Urothelium cell line (cell line): ENCODE measurements at regions not wholly inside any gene's neighbourhood (a gene's known extent, or its start where the extent isn't known, plus 50 kb on each side); places are given as distances from the start of the nearest gene placed in this dataset.

Experiments
- DNase-seq: peaks from one replicate; pipeline ENCODE4 v3.0.0; 2011; ENCODE audit warnings: low spot score, mixed read lengths
- FAIRE-seq: peaks from 2 replicates; lab custom pipeline; 2011; peaks lifted over from hg19 to GRCh38; lab: Jason Lieb, UNC

GRCh38 chr15:85974742-85975141, 104.9 kb upstream of the AGBL1 start:
- FAIRE-seq (no peak), DNase-seq (no peak)

GRCh38 chr15:85976102-85976501, 103.6 kb upstream of the AGBL1 start:
- DNase-seq (no peak), FAIRE-seq (no peak)

- DNase-seq = peak; percentile 44
These were observed 102.7 kb upstream of the AGBL1 start for GRCh38 chr15:85976986-85977385.

GRCh38 chr15:85977586-85977985, 102.1 kb upstream of the AGBL1 start:
- DNase-seq (no peak), FAIRE-seq (no peak)

More at GRCh38 chr15:85976986-85977385, 102.7 kb upstream of the AGBL1 start:
- no peak for FAIRE-seq

GRCh38 chr15:85979929-85980328, 99.7 kb upstream of the AGBL1 start:
- DNase-seq (no peak), FAIRE-seq (no peak)

- DNase-seq (no peak), FAIRE-seq (no peak)
These were observed 98.7 kb upstream of the AGBL1 start for GRCh38 chr15:85980946-85981345.

GRCh38 chr15:85984241-85984640, 95.4 kb upstream of the AGBL1 start:
- no peak for DNase-seq
- no peak for FAIRE-seq

GRCh38 chr15:85986116-85986515, 93.6 kb upstream of the AGBL1 start:
- no peak for DNase-seq
- FAIRE-seq = no peak

- FAIRE-seq (no peak), DNase-seq (no peak)
These were observed 92.9 kb upstream of the AGBL1 start for GRCh38 chr15:85986741-85987140.

- no peak for FAIRE-seq
- DNase-seq = no peak
These were observed 90.9 kb upstream of the AGBL1 start for GRCh38 chr15:85988741-85989140.

- no peak for DNase-seq
- FAIRE-seq = no peak
These were observed 87.4 kb upstream of the AGBL1 start for GRCh38 chr15:85992224-85992623.

- DNase-seq (no peak), FAIRE-seq (no peak)
These were observed 86.6 kb upstream of the AGBL1 start for GRCh38 chr15:85993116-85993515.

- no peak for FAIRE-seq
These were observed 82.1 kb upstream of the AGBL1 start for GRCh38 chr15:85997618-85998017.

GRCh38 chr15:85999658-86000057, 80.0 kb upstream of the AGBL1 start:
- no peak for DNase-seq
- no peak for FAIRE-seq

More at GRCh38 chr15:85997618-85998017, 82.1 kb upstream of the AGBL1 start:
- DNase-seq = no peak

- DNase-seq (no peak), FAIRE-seq (no peak)
These were observed 78.5 kb upstream of the AGBL1 start for GRCh38 chr15:86001200-86001599.

- DNase-seq = no peak
- no peak for FAIRE-seq
These were observed 77.2 kb upstream of the AGBL1 start for GRCh38 chr15:86002444-86002843.

- FAIRE-seq (no peak), DNase-seq (no peak)
These were observed 75.6 kb upstream of the AGBL1 start for GRCh38 chr15:86004061-86004460.

- DNase-seq = no peak
- no peak for FAIRE-seq
These were observed 73.1 kb upstream of the AGBL1 start for GRCh38 chr15:86006546-86006945.

GRCh38 chr15:86009727-86010126, 69.9 kb upstream of the AGBL1 start:
- FAIRE-seq (no peak), DNase-seq (no peak)

GRCh38 chr15:86010398-86010797, 69.3 kb upstream of the AGBL1 start:
- no peak for FAIRE-seq
- DNase-seq = no peak

GRCh38 chr15:86010891-86011290, 68.8 kb upstream of the AGBL1 start:
- DNase-seq (no peak), FAIRE-seq (no peak)

GRCh38 chr15:86014016-86014415, 65.7 kb upstream of the AGBL1 start:
- no peak for FAIRE-seq
- no peak for DNase-seq

- DNase-seq (peak; percentile 49), FAIRE-seq (no peak)
These were observed 62.9 kb upstream of the AGBL1 start for GRCh38 chr15:86016750-86017149.

GRCh38 chr15:86018679-86019078, 61.0 kb upstream of the AGBL1 start:
- DNase-seq (no peak), FAIRE-seq (no peak)
